Bronchial epithelial cell (primary cell): ENCODE measurements at regions not wholly inside any gene's neighbourhood (a gene's known extent, or its start where the extent isn't known, plus 50 kb on each side); places are given as distances from the start of the nearest gene placed in this dataset.

ENCODE experiments used
- DNase-seq: peaks from one replicate; pipeline ENCODE4 v3.0.0-alpha.2; 2010; ENCODE audit warnings: low read depth
- FAIRE-seq: peaks from 2 replicates; lab custom pipeline; 2011; peaks lifted over from hg19 to GRCh38; lab: Jason Lieb, UNC
- H3K27me3 ChIP-seq: 2 replicates; pipeline ENCODE4 v1.5.1; 2011; ENCODE audit warnings: low read length; ENCODE audit not compliant: control insufficient read depth, insufficient read depth
- H3K36me3 ChIP-seq: 2 replicates; pipeline ENCODE4 v1.5.1; 2011; ENCODE audit warnings: low read length; ENCODE audit not compliant: control insufficient read depth, insufficient read depth
- H3K4me3 ChIP-seq: 2 replicates; pipeline ENCODE4 v1.5.1; 2011; ENCODE audit warnings: mild to moderate bottlenecking, low read depth, low read length, control low read depth
- TF ChIP-seq, protein P1 (sequence below): IDR thresholded peaks from 2 replicates; pipeline ENCODE4 v1.5.1; 2011; ENCODE audit warnings: mild to moderate bottlenecking, moderate library complexity, low read length, control low read depth, inconsistent platforms; ENCODE audit not compliant: insufficient read depth, severe bottlenecking

DNA sequence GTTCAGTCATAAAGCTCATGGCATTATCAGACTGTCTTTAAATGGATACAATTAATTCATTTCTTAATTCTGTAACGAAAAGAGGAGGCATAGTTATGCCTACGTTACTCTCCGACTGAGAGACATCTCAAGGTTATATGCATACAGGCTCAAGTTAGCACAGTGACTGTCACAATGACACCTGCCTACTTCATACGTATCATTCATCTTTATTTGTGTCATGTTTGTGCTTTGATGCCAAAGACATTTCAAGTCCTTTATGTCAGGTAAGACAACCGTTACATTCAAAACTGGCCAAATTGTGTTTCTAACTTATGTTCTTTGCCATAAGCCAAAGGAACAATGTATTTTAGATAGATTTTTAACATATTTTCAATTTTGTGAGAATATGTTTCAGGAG is 328.8 kb upstream of the NRG3 start:
- Histone ChIP-seq H3K27me3 (no peaks in the 10 kb centered on the region), H3K4me3 (no peak overlapping the region), H3K36me3 (no peaks in the 10 kb centered on the region)
- DNase-seq: no peak
- FAIRE-seq: no peak
- TF ChIP-seq, protein P1, sequence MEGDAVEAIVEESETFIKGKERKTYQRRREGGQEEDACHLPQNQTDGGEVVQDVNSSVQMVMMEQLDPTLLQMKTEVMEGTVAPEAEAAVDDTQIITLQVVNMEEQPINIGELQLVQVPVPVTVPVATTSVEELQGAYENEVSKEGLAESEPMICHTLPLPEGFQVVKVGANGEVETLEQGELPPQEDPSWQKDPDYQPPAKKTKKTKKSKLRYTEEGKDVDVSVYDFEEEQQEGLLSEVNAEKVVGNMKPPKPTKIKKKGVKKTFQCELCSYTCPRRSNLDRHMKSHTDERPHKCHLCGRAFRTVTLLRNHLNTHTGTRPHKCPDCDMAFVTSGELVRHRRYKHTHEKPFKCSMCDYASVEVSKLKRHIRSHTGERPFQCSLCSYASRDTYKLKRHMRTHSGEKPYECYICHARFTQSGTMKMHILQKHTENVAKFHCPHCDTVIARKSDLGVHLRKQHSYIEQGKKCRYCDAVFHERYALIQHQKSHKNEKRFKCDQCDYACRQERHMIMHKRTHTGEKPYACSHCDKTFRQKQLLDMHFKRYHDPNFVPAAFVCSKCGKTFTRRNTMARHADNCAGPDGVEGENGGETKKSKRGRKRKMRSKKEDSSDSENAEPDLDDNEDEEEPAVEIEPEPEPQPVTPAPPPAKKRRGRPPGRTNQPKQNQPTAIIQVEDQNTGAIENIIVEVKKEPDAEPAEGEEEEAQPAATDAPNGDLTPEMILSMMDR: no peak

DNA sequence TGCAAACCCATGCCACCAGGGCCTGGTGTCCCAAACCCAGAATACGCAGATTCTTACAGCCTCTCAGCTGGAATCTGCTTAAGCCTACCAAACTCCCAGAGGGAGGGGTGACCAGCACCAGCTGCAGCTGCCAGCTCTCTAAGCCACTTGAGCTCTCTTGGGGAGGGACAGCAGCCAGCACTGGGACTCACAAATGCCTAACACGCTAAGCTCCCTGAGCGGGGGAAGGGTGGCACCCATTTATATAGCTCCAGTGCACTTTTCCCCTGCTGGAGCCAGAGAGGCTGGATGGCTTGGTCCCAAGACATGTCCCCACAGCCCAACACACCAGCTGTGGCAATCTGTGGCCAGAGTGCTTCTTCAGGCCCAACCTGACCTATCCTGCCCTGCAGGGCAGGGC is 326.8 kb upstream of the NRG3 start:
- TF ChIP-seq, protein P1: no peak
- Histone ChIP-seq H3K27me3 (no peaks in the 10 kb centered on the region), H3K4me3 (no peak overlapping the region), H3K36me3 (no peaks in the 10 kb centered on the region)
- FAIRE-seq: no peak
- DNase-seq: no peak

DNA sequence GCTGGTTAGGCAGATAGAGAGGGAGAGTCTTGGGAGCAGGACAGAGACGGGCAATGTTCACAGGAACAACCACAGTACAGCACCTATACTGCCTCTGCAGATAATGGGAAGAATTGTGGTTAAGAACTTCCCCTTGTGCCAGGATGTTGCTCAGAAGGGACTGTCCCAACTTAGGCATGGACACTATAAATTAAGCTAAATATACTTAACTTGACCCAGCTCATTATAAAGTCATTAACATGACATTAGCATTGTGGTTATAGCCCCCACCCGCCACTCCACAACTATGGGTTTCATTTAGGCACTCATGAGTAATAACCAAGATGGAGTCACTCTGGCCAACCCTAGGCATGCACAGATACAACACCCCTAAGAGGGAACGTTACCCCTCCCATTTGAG is 310.9 kb upstream of the NRG3 start:
- no peak for DNase-seq
- TF ChIP-seq, protein P1: no peak
- no peaks in the 10 kb centered on the region for H3K27me3 ChIP-seq
- FAIRE-seq: no peak
- H3K4me3 ChIP-seq: no peak overlapping the region
- no peaks in the 10 kb centered on the region for H3K36me3 ChIP-seq

DNA sequence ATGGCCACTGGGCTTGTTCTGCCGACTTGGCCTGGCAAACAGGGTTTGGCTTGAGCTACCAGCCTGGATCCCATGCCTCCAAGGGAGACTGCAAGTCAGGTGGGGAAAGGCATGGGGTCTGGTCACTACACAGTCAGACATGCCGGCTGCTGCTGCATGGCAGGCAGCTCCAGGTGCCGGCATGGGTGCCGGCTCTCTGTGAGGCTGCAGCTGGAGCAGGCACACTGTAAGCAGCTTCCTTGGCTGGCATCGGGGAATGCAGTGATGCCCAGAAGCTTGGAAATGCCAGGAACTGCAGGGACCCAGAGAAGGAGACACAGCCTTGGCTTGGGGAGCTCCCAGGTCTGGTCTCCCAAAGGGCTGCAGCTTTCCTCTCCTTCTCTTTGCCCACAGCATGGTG is 305.5 kb upstream of the NRG3 start:
- Histone ChIP-seq H3K27me3 (no peaks in the 10 kb centered on the region), H3K4me3 (no peak overlapping the region), H3K36me3 (no peaks in the 10 kb centered on the region)
- DNase-seq (no peak), FAIRE-seq (no peak)
- TF ChIP-seq, protein P1: no peak

DNA sequence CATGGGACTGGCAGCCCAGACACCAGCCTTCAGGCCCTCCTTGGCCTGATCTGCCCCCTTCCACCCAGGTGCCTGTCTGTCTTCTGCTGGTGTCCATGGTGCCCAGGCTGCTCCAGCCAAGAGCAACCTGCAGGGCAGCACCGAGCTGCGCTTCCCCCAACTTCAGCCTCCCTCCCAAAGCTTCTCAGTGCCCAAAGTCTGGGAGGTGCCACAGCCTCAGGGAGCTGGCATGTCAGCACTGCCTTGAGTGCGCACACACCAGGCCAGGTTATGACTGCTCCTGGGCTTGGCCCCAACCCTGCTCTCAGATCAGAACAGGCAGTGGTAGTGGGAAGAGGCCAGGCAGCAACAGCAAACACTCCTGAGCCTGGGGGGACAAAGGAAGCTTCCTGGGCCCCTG is 304.6 kb upstream of the NRG3 start:
- no peak overlapping the region for H3K4me3 ChIP-seq
- TF ChIP-seq, protein P1: no peak
- FAIRE-seq (no peak), DNase-seq (no peak)
- H3K36me3 ChIP-seq: no peaks in the 10 kb centered on the region
- no peaks in the 10 kb centered on the region for H3K27me3 ChIP-seq
